ENCODE measurements at regions not wholly inside any gene's neighbourhood (a gene's known extent, or its start where the extent isn't known, plus 50 kb on each side); places are given as distances from the start of the nearest gene placed in this dataset.

GRCh38 chr14:29264865-29265264, 498.3 kb downstream of the FOXG1 start:
- no peak overlapping the region for H3K4me3 ChIP-seq
- 53 to 61% methylated on average over 4 of the region's 4 CpGs for WGBS, 2 donors
- DNase-seq (no peak), ATAC-seq (no peak)
- intact Hi-C loops (cut with DNase I): no loop called here
- H3K9me3 ChIP-seq: no peaks in the 10 kb centered on the region
- no peaks in the 10 kb centered on the region for H3K27me3 ChIP-seq
- no peak for TF ChIP-seq POLR2A (IDR thresholded peaks at IDR 0.05)
- no peak for TF ChIP-seq CTCF (IDR thresholded peaks at IDR 0.05)
- H3K4me1 ChIP-seq: no peaks in the 10 kb centered on the region
- H3K27ac ChIP-seq: no peak overlapping the region
- no peaks in the 10 kb centered on the region for H3K36me3 ChIP-seq (replicated peaks in 1 of 2; ENCODE audit: insufficient read depth in 1 of 2, low read depth in 2 of 2)

GRCh38 chr14:29265852-29266251, 499.3 kb downstream of the FOXG1 start:
- TF ChIP-seq POLR2A (IDR thresholded peaks at IDR 0.05) (no peak), CTCF (IDR thresholded peaks at IDR 0.05) (no peak)
- Histone ChIP-seq H3K27ac (no peak overlapping the region), H3K27me3 (no peaks in the 10 kb centered on the region), H3K4me3 (no peak overlapping the region), H3K9me3 (no peaks in the 10 kb centered on the region), H3K36me3 (replicated peaks in 1 of 2; ENCODE audit: insufficient read depth in 1 of 2, low read depth in 2 of 2) (no peaks in the 10 kb centered on the region), H3K4me1 (no peaks in the 10 kb centered on the region)
- WGBS, 2 donors: 30 to 38% methylated on average over 1 of the region's 1 CpG
- intact Hi-C loops (cut with DNase I): no loop called here
- ATAC-seq: no peak
- no peak for DNase-seq

GRCh38 chr14:29271669-29272068, 505.1 kb downstream of the FOXG1 start:
- no peak overlapping the region for H3K4me3 ChIP-seq
- intact Hi-C loops (cut with DNase I): no loop called here
- no peak for TF ChIP-seq CTCF (IDR thresholded peaks at IDR 0.05)
- no peak for TF ChIP-seq POLR2A (IDR thresholded peaks at IDR 0.05)
- DNase-seq: no peak
- ATAC-seq: no peak
- H3K9me3 ChIP-seq: no peaks in the 10 kb centered on the region
- H3K27ac ChIP-seq: no peak overlapping the region
- H3K4me1 ChIP-seq: no peaks in the 10 kb centered on the region
- H3K27me3 ChIP-seq: no peaks in the 10 kb centered on the region
- H3K36me3 ChIP-seq (replicated peaks in 1 of 2; ENCODE audit: insufficient read depth in 1 of 2, low read depth in 2 of 2): no peaks in the 10 kb centered on the region

- Histone ChIP-seq H3K9me3 (no peaks in the 10 kb centered on the region), H3K27me3 (no peaks in the 10 kb centered on the region), H3K36me3 (replicated peaks in 1 of 2; ENCODE audit: insufficient read depth in 1 of 2, low read depth in 2 of 2) (no peaks in the 10 kb centered on the region), H3K27ac (no peak overlapping the region), H3K4me3 (no peak overlapping the region), H3K4me1 (no peaks in the 10 kb centered on the region)
- WGBS, 2 donors: 65 to 87% methylated on average over 1 of the region's 1 CpG
- ATAC-seq (no peak), DNase-seq (no peak)
- intact Hi-C loops (cut with DNase I): no loop called here
- TF ChIP-seq CTCF (IDR thresholded peaks at IDR 0.05) (no peak), POLR2A (IDR thresholded peaks at IDR 0.05) (no peak)
These were observed 506.9 kb downstream of the FOXG1 start for GRCh38 chr14:29273513-29273912.

- no peak for DNase-seq
These were observed 508.5 kb downstream of the FOXG1 start for GRCh38 chr14:29274890-29275596.

More at GRCh38 chr14:29274890-29275596, 508.5 kb downstream of the FOXG1 start:
- 38 to 44% methylated on average over 10 of the region's 10 CpGs for WGBS, 2 donors
- ATAC-seq: no peak
- no peaks in the 10 kb centered on the region for H3K9me3 ChIP-seq
- H3K27me3 ChIP-seq: no peaks in the 10 kb centered on the region
- TF ChIP-seq CTCF (IDR thresholded peaks at IDR 0.05) (no peak), POLR2A (IDR thresholded peaks at IDR 0.05) (no peak)
- intact Hi-C loops (cut with DNase I): no loop called here
- H3K4me1 ChIP-seq: no peaks in the 10 kb centered on the region
- no peak overlapping the region for H3K27ac ChIP-seq
- no peaks in the 10 kb centered on the region for H3K36me3 ChIP-seq (replicated peaks in 1 of 2; ENCODE audit: insufficient read depth in 1 of 2, low read depth in 2 of 2)
- no peak overlapping the region for H3K4me3 ChIP-seq
